Neural progenitor cell (in vitro differentiated cells): ENCODE measurements at regions not wholly inside any gene's neighbourhood (a gene's known extent, or its start where the extent isn't known, plus 50 kb on each side); places are given as distances from the start of the nearest gene placed in this dataset.

Source experiments
- EZH2 ChIP-seq: fragments of 200-600 bp; sonication (generic); IDR thresholded peaks from 2 replicates; pipeline ENCODE4 v1.6.1; 2017; ENCODE audit warnings: antibody characterized with exemption, mild to moderate bottlenecking, moderate library complexity
- EZH2phosphoT487 ChIP-seq: fragments of 200-600 bp; sonication (generic); IDR thresholded peaks from 2 replicates; pipeline ENCODE4 v1.6.1; 2017; ENCODE audit warnings: antibody characterized with exemption
- TF ChIP-seq, protein P1 (sequence below): fragments of 200-600 bp; sonication (generic); IDR thresholded peaks from 2 replicates; pipeline ENCODE4 v1.5.1; 2017; ENCODE audit warnings: antibody characterized with exemption, mild to moderate bottlenecking

DNA sequence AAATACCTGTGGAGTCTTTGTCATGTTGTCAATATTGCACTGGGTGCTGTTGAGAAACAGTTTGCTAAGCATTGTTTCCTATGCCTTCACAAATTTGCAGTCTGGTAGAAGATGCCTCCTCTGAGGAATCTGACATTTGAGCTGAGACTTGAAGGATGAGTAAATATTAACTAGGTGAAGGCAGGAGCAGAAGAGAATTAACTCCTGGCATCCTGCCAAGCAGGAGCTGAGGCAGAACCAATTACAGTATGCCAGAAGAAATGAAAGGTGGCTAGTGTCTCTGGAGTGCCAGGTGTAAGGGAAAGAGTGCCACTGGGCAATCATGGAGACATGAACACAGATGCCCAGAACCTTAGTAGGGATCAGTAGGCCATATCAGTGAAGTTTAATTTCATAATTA lies 1778.2 kb upstream of the PCDH10 start:
- TF ChIP-seq, protein P1, sequence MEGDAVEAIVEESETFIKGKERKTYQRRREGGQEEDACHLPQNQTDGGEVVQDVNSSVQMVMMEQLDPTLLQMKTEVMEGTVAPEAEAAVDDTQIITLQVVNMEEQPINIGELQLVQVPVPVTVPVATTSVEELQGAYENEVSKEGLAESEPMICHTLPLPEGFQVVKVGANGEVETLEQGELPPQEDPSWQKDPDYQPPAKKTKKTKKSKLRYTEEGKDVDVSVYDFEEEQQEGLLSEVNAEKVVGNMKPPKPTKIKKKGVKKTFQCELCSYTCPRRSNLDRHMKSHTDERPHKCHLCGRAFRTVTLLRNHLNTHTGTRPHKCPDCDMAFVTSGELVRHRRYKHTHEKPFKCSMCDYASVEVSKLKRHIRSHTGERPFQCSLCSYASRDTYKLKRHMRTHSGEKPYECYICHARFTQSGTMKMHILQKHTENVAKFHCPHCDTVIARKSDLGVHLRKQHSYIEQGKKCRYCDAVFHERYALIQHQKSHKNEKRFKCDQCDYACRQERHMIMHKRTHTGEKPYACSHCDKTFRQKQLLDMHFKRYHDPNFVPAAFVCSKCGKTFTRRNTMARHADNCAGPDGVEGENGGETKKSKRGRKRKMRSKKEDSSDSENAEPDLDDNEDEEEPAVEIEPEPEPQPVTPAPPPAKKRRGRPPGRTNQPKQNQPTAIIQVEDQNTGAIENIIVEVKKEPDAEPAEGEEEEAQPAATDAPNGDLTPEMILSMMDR, result no peak
- TF ChIP-seq EZH2, result no peak
- TF ChIP-seq EZH2phosphoT487, result no peak
